ENCODE measurements at regions not wholly inside any gene's neighbourhood (a gene's known extent, or its start where the extent isn't known, plus 50 kb on each side); places are given as distances from the start of the nearest gene placed in this dataset.

- ChIA-PET CTCF (no interaction called here), POLR2A (ENCODE audit: unreplicated experiment) (no interaction called here)
- TF ChIP-seq EZH2 (IDR thresholded peaks at IDR 0.05; ENCODE audit: low read depth): no peak
- Histone ChIP-seq H3K4me2 (no peak overlapping the region), H3K79me2 (ENCODE audit: low read depth) (no peaks in the 10 kb centered on the region), H3K9me3 (ENCODE audit: insufficient read depth, low read depth) (no peaks in the 10 kb centered on the region), H3F3A (ENCODE audit: insufficient read depth, low read depth) (no peaks in the 10 kb centered on the region), H3K4me3 (no peak overlapping the region), H3K36me3 (ENCODE audit: low read depth) (no peaks in the 10 kb centered on the region), H3K27ac (no peak overlapping the region), H3K27me3 (ENCODE audit: insufficient read depth, low read depth) (no peaks in the 10 kb centered on the region), H4K20me1 (ENCODE audit: insufficient read depth) (no peaks in the 10 kb centered on the region), H2AFZ (no peak overlapping the region), H3K4me1 (replicated peaks; ENCODE audit: insufficient read depth) (no peaks in the 10 kb centered on the region), H3K9me2 (ENCODE audit: insufficient read depth) (no peaks in the 10 kb centered on the region)
- DNase-seq: no peak
- intact Hi-C loops (cut with micrococcal nuclease; ENCODE audit: unreplicated experiment): no loop called here
- BruUV-seq (replicated peaks): no TSS peak
Observed at GRCh38 chr1:181949500-181949899, 112.0 kb downstream of the ZNF648 start.

- intact Hi-C loops (cut with micrococcal nuclease; ENCODE audit: unreplicated experiment): no loop called here
- no peaks in the 10 kb centered on the region for H3K9me2 ChIP-seq (ENCODE audit: insufficient read depth)
- H3K27ac ChIP-seq: no peak overlapping the region
- no TSS peak for BruUV-seq (replicated peaks)
- H2AFZ ChIP-seq: no peak overlapping the region
- no peaks in the 10 kb centered on the region for H3F3A ChIP-seq (ENCODE audit: insufficient read depth, low read depth)
- POLR2A ChIA-PET (ENCODE audit: unreplicated experiment): no interaction called here
- H3K4me3 ChIP-seq: no peak overlapping the region
- no peaks in the 10 kb centered on the region for H3K27me3 ChIP-seq (ENCODE audit: insufficient read depth, low read depth)
- H3K4me2 ChIP-seq: no peak overlapping the region
- H3K79me2 ChIP-seq (ENCODE audit: low read depth): no peaks in the 10 kb centered on the region
- no peaks in the 10 kb centered on the region for H3K36me3 ChIP-seq (ENCODE audit: low read depth)
- H3K9me3 ChIP-seq (ENCODE audit: insufficient read depth, low read depth): no peaks in the 10 kb centered on the region
- CTCF ChIA-PET: no interaction called here
- no peaks in the 10 kb centered on the region for H3K4me1 ChIP-seq (replicated peaks; ENCODE audit: insufficient read depth)
- H4K20me1 ChIP-seq (ENCODE audit: insufficient read depth): no peaks in the 10 kb centered on the region
- TF ChIP-seq EZH2 (IDR thresholded peaks at IDR 0.05; ENCODE audit: low read depth) (no peak), CTCF (conservative IDR thresholded peaks at IDR 0.05) (no peak)
- no peak for DNase-seq
Observed at GRCh38 chr1:181948372-181948771, 113.1 kb downstream of the ZNF648 start.

- H3K79me2 ChIP-seq (ENCODE audit: low read depth): no peaks in the 10 kb centered on the region
- ChIA-PET CTCF (no interaction called here), POLR2A (ENCODE audit: unreplicated experiment) (no interaction called here)
- intact Hi-C loops (cut with micrococcal nuclease; ENCODE audit: unreplicated experiment): no loop called here
- no peaks in the 10 kb centered on the region for H3K9me2 ChIP-seq (ENCODE audit: insufficient read depth)
- no peaks in the 10 kb centered on the region for H3F3A ChIP-seq (ENCODE audit: insufficient read depth, low read depth)
- H3K27me3 ChIP-seq (ENCODE audit: insufficient read depth, low read depth): no peaks in the 10 kb centered on the region
- H3K36me3 ChIP-seq (ENCODE audit: low read depth): no peaks in the 10 kb centered on the region
- no peak overlapping the region for H3K27ac ChIP-seq
- no peaks in the 10 kb centered on the region for H3K4me1 ChIP-seq (replicated peaks; ENCODE audit: insufficient read depth)
- DNase-seq: no peak
- BruUV-seq (replicated peaks): no TSS peak
- H3K4me3 ChIP-seq: no peak overlapping the region
- no peaks in the 10 kb centered on the region for H3K9me3 ChIP-seq (ENCODE audit: insufficient read depth, low read depth)
- no peak overlapping the region for H3K4me2 ChIP-seq
- H2AFZ ChIP-seq: no peak overlapping the region
- H4K20me1 ChIP-seq (ENCODE audit: insufficient read depth): no peaks in the 10 kb centered on the region
- TF ChIP-seq EZH2 (IDR thresholded peaks at IDR 0.05; ENCODE audit: low read depth) (no peak), CTCF (conservative IDR thresholded peaks at IDR 0.05) (no peak)
Observed at GRCh38 chr1:181947441-181947840, 114.1 kb downstream of the ZNF648 start.
